ENCODE measurements at regions not wholly inside any gene's neighbourhood (a gene's known extent, or its start where the extent isn't known, plus 50 kb on each side); places are given as distances from the start of the nearest gene placed in this dataset.

DNA sequence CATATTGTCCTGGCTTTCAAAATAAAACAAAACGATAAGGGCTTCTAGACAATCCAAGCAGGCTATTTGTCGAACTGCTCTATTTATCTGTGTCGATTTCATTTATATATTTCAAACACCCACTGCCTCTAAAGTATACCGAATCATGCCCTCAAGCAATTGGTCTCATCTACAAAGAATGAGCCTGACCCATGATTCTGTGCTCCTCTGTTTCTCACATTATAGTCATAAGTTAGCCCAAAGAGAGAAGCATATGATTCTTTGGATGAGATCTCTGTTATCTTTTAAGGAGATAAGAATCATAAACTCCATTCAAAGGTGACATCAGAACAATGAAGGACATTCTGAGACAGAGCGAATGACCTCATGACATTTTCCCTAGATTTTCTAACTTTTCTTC is 191.1 kb downstream of the MAP2K6 start:
- no peak for DNase-seq

DNA sequence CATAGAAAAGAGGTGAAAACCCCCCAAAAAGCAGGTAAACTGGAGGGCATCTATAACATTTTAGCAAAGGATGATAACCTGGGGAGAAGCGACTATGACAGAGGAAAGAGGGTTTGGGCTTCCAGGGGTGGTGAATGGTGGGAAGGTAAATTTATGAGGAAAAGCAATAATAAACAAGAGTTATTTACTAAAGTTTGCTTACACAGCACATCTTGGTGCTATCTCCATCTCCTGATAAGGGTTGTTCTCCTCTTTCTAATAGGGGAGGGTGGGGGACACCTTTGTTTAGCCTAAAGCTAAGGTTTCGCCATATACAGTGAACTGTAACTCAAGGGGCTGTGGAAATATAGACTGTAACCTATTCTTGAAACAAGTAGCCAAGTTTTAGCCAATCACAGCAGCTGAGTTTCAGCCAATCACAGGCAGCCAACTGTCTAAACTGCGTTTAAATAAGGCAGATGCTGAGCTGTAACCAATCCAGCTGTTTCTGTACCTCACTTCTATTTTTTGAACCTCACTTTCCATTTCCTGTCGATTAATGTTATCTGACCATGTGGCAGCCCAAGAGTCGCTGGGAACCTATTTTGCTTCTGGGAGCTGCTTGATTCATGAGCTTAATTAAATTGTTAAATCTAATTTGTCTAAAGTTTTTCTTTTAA is 191.8 kb downstream of the MAP2K6 start:
- no peak for DNase-seq

DNA sequence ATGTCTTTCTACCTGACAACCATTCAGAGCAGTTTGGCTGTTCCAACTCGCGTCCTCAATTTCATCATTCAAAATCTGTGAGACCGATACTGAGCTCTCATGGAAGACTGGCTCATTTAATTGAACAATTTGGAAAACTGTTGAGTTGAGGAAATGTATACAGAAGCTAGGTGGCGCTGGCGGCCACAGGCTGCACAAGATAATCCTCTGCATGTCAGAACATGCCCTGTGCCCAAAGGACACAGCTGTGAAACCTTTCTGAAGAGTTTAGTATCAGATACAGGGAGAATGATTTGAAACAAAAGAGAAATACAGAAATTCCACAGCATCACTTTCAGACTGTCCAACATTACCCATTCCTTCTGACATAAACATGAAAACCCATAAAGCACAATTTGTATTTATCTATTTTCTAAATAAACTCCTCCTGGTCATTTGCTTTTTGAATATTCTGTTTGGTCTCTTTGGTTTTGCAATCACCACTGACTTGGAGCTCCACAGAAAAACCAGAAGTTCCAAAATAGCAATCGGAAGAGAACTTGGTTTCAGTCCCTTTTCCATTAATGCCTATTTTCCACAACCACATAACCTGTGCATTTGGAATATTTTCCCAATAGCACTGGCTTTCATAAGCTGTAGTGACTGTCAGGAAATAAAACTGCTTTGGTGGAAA is 192.8 kb downstream of the MAP2K6 start:
- peak; percentile 51 to 72 for DNase-seq

DNA sequence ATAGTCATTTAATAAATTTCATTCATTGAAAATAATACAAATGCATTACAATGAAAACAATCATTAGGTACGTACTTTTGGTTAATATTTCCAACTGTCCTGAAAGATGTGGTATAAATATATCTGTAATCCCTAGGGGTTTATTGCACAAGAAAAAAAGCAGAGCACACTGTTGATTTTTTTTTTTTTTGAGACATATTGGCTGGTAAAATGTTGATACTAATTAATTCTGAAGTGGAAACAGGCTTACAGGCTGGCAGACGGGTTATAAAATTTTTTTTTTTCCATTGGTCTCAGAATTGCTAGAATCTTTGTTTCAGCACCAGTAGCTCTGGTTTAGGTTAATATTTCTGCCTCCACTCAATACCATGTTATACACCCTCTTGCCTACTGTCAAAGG is 193.6 kb downstream of the MAP2K6 start:
- DNase-seq: no peak

DNA sequence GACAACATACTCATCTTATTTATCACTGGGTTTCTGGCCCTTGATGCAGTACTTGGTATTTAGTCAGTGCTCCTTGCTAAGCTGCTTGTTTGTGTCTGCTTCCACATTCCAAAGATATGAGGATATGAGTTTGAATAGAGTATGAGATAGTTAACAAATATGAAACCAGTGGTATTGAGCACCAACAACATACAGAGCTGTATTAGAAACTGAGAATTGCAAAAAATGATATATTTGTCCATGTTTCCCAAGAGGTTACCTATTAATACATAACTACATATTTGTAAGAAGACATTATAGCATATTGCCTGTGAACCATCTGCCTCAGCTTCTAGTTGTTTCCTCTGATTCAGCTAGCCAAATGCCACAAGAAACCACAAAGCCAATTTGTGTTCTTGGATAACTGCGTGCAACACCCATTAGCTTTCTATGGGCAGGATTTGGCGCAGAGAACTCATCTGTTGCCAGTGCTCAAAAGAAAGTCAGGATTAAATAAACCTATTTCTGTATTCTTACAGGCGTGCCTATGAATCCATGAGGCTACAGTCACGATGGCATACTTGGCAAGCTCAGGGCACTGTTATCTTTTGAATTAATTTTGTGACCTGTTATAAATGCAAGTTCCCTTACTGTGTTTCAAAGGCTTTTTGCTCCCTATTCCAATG is 194.4 kb downstream of the MAP2K6 start:
- DNase-seq: no peak

DNA sequence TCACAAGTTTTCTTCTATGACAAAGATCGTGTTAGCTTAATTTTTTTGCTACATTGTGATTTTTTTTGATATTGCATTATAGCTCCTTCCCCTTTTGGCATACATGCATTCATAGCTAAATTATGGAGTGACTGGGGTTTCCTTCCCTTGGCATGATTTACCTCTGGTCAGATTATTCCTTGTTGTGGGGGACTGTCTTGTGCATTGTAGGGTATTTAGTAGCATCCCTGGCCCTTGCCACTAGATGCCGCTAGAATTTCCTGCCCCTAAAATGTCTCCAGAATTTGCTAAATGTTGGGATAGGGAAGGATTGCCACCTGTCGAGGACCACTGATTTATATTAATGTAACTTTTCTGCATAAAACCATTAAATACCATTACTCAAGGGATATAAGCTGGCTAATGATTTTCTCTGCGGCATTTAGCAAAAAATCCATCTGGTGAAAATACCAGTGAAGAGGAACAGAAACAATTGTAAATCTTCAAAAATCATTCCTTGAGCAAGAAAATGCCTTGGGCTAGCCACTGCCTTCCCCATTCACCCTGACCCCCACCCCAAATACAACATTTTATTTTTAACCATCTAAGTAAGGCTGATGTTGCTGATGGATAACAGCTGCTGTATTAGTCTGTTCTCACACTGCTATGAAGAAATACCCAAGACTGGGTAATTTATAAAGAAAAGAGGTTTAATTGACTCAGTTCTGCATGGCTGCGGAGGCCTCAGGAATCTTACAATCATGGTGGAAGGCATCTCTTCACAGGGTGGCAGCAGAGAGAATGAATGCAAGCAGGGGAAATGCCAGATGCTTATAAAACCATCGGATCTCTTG is 195.2 kb downstream of the MAP2K6 start:
- peak; percentile 44 to 70 for DNase-seq

DNA sequence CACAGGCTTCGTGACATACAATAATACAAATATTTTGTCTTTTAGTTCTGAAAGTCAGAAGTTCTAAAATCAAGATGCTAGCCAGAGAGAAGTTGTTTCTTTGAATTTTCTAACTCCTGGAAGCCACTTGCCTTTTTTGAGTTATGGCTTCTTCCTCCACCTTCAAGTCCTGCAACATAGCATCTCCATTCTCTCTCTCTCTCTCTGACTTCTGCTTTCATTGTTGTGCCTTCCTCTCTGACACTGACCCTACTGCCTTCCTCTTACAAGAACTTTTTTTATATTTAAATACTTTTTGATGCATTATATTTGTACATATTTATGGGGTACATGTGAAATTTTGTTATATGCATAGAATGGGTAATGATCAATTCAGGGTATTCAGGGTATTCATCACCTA is 205.9 kb downstream of the MAP2K6 start:
- no peak for DNase-seq

DNA sequence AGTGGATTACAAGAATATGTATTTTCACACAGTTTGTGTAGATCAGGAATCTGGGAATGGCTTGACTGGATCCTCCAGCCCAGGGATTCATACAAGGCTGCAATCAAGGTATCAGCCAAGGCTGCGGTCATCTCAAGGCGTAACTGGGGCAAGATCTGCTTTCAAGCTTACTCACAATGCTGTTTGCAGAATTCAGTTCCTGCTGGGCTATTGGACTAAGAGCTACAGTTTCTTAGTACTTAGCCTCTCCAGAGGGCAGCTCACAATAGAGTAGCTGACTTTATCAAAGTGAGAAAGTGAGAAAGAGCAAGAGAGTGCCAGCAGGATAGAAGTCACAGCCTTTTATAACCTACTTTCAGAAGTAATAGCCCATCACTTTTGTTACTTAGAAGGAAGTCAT is 211.0 kb downstream of the MAP2K6 start:
- DNase-seq: no peak

DNA sequence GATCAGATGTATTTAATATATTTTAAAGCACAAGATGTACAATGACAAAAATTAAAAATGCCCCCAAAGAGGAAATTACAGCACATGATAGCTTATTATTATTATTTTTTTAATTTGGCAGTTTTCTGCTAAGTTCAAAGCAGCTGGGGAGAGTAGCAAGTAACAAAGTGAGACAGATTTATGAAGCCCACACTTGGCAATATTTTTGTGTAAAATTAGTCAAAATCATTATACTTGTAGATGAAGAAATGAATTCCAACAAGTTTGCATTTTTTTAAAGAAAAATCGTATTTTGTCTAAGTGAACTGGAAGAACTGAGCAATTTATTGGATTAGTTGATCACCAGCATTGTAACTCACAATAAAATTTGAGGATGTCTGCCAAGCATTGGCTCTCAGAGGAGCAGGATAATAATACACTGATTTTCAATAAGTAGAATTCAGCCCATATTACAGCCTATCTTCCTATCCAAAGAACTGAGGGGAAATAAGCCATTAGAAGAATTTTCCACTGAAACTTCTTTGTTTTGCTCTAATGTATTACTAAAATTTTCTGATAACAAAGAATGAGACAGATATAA is 215.6 kb downstream of the MAP2K6 start:
- DNase-seq: no peak

DNA sequence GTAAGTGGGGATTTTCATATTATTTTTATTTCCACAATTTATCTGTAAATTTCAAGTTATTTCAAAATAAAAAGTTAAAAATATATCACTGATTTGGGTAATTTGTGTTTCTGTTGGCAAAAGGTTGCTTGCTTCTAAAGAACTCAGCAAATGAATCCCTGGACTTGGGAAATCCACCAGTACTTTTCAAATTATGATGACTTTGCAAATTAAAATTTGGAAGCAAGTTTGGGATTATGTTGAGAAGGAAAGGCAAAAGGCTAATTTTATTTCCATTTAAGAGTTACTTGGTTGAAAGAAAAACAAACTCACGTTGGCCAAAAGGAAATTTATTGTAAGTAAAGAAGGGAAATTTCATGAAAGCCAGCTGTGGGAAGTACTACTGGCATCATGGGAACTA is 220.3 kb downstream of the MAP2K6 start:
- no peak for DNase-seq

DNA sequence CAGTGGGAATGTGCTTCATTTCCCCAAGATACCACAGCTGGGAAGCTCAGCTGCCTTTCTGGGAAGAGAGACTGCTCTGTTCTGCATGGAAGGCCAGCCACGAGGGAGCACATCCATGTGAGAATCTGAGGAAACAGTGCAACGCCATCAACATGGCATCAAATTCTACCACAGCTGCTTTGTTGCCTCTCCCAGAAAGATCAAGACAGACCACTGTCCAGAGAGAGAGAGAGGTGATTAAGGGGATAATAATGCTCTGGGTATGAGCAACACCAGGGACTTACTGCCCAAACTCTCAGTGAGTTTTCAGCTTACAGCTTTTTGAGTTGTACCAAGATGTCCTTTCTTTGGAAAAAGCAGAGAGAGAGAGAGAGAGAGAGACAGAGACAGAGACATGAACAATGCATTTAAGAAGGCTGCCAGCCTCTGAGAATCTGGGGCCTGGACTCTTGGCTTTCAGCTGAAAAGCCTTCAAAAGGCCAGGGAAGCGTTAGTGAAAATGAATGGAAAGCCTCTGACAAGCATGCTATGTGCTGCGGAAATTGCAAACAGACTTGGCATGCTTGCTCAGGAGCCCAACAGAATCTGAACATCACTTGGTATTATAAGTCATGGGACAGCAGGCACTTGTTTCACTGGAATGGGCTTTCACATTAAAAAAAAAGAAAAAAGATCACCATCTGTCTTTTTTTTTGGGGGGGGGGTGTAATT is 223.1 kb downstream of the MAP2K6 start:
- DNase-seq: no peak

DNA sequence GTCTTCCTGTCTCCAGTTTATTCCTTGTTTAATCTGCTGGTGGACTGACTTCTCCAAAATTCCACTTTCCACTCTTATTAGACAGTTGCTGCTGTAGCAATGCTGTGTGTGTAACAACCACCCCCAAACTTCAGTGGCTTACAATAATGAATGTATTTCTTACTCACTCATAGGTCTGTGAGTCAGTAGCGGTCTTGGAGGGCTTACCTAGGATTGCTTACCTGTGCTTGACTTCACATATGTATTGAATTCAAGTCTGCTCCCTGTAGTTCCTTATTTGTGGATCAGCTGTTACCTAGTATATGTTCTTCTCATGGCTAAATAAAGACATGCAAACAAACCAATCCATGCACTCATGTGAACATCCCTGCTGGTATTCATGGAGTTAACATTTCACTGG is 224.6 kb downstream of the MAP2K6 start:
- no peak for DNase-seq

DNA sequence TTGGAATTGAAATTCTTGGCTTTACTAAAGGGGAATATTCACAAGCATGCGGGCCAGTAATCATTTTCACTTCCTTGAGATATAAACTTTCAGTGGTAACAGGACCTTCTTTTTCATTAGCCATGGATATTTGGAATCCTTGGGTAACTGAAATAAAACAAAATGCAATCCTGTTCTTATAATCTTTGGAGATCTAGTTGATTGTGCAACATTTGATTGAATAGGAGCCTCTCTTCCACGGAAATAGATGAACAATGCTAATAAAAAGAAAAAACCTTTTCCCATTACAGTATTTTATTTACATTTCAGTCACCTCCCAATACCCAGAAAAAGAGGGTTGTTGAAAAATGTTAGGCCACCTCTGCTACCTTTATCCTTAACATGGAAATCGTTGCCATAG is 225.6 kb downstream of the MAP2K6 start:
- no peak for DNase-seq

DNA sequence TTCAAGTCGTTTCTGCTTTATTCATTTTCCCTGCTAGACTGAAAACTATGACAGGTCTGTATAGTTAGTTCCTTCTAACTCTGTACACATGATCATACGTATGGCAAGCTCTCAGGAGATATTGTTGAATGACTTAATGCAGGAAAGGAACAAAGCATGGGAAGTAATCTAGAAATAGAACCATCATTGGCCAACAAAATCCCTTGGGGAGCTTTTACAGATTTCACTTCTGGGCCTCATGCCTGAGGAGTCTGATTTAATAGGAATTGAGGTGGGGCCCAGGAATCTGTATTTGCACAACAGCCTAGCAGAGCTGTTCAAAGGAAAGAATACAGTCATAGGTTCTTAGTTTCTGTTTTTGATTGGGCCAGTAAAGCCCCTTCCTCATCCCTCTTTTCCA is 229.2 kb downstream of the MAP2K6 start:
- DNase-seq: no peak

DNA sequence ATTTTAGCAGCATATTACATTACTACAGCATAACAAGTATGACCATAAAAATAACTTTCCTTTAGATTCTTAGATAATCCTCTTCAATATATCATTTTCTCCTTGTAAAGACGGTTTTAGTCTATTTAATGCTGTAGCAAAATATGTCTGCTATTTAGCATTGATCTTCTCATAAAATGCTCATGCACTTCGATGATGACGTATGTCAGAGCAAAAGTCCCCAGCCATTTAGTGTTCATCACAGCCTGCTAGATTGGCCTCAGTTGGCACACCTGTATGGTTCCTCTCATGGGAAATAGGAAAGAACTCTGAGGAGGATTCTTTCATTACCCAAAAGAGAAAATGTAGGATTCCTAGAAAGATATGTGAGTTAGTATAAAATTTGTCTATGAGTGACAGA is 232.2 kb downstream of the MAP2K6 start:
- no peak for DNase-seq

DNA sequence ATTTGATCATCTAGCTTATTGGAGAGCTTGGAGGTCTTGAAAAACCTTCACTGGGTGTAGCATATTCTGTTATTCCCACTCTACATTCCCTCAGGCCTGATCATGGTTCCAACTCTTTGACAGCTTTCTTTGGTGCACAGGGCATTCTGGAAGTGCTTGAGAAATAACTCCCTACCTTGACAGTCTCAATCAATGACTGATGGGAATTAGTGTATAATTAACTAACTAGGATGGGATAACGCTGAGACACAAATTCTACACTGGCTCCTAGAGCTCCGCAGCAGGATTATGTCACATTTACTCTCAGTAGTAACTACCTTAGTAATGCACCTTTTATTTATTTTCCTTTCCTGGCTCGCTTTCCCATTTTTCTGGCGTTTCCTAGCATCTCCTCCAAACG is 236.4 kb downstream of the MAP2K6 start:
- no peak for DNase-seq

DNA sequence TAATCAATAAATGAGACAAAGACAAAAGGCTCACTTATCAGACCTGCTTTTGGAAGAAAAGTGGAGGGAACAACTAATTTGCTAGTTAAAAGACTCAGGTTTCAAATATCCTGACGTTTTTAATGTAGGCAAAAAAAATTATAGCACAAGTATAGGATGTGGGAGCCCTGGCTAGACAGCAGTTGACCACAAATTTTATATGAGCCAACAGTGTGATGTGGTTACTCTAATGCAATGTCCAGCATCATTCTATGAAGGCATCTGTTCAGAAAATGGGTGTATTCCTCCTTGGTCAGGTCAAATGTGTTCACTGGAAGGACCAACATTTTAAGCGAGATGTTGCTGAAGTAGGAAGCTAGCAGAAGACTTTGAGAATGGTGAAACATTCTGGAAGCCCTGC is 237.4 kb downstream of the MAP2K6 start:
- no peak for DNase-seq

DNA sequence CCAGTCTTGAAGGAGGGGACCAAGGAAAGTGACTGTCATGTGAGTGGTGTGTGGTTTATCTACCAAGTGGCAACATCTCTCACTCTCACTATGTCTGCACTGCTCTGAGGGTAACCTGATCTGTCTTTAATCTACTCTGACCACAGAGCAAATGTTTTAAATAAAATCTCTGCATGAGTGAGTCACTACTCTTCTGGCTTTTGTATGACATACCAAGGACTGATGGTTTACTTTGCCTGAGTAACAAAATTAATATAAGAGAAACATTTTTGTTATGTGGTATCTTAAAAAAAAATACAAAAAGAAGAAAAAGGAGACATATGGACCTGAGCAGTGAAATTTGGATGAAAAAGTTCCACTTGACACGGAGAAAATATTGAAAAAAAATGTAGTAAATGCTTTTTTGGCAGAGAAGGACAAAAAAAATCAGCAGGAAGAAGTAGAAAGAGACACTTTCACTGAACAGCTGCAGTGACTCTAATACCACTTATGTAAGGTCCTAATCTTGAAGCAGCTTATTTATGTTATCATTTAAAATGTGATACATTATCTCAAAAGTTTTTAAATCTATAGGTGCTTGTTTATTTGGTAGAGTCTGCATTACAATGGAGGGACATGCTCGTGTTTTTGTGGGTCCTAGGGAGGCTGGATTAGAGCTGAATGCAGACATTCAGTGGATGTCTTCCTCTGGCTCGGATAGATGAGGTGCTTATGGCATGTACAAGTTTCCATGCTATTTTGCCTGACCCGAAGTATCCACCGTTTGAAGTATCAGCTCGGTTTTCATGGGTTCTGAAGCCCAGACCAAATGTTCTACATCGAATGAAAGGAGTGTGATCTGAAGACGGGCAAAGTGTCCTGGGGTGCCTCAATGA is 240.7 kb downstream of the MAP2K6 start:
- no peak for DNase-seq

DNA sequence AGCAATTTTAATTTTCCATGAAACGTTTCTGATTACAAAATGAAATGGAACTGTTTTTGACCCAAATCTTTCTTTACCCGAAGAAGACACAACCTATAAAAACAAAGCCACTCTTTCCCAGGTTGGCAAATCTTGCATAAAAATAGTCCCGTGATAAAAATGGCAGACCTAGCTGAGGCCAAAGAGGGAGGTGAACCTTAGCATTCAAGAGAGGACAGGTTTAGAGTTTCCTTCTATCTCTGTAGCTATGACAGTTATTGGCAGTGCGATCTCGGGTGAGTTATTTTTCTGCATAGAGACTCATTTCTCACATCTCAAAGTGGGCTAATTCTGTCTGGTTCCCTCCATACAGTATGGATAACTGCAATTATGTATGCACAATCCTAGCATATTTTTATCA is 241.4 kb downstream of the MAP2K6 start:
- DNase-seq: no peak

DNA sequence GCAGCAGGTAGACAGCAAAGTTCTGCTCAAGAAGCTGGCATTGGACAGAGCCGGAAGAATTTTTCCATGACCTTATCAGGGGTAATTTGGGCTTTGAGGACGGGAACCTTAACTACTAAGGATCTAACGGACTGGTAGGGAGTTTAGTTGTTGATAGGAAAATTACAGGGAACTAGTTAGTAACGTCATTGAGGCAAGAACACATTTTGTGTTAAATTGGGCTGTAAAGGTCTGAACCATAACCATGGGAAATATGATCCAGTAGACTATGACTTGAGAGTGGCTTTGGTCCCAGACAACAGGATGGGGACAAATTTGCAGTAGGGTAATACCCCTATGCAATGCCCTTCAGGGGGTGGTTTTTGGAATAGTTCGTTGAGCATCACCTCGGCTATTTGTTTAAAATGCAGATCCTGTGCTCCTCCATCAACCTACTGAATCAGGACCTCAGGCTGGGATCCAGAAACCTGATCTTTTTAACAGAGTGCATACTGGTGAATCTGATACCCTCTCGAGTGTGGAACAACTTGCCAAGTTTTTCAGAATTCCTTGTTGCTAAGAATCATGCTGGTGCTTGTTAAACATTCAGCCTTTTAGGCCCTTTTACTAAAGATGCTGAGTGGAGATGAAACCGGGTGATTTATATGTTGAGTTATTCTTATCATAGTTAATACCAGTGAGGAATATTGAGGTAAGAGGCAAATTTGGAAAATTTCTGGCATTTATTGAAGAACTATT is 255.1 kb downstream of the MAP2K6 start:
- DNase-seq: no peak

DNA sequence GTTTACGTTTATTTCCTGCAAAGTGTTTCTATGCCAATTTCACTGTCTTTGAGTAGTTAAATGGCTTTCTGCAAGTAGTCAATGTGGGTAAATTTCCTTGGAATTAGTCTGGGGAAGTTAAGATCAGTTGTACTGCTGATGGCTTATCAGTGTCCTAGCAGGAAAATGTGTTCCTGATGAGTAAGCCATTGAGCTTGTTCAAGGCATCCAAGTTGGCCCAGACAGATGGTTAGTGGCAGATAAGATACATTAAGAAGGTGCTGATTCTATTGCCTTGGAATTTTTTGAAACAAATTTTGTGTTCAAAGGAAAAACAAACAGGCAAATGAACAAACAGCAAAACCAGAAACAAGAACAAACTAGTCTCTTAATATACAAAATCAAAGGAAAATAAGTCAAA is 258.4 kb downstream of the MAP2K6 start:
- no peak for DNase-seq
